Renal cortex interstitium (tissue), 11 donors: ENCODE measurements at regions not wholly inside any gene's neighbourhood (a gene's known extent, or its start where the extent isn't known, plus 50 kb on each side); places are given as distances from the start of the nearest gene placed in this dataset.

Experiments used
- DNase-seq, 11 donors: peaks; one replicate each; pipeline ENCODE4 v3.0.0-alpha.2; 2013; ENCODE audit warnings: low read depth in 9 of 11, low spot score in 4 of 11; ENCODE audit errors: extremely low read depth in 1 of 11

DNA sequence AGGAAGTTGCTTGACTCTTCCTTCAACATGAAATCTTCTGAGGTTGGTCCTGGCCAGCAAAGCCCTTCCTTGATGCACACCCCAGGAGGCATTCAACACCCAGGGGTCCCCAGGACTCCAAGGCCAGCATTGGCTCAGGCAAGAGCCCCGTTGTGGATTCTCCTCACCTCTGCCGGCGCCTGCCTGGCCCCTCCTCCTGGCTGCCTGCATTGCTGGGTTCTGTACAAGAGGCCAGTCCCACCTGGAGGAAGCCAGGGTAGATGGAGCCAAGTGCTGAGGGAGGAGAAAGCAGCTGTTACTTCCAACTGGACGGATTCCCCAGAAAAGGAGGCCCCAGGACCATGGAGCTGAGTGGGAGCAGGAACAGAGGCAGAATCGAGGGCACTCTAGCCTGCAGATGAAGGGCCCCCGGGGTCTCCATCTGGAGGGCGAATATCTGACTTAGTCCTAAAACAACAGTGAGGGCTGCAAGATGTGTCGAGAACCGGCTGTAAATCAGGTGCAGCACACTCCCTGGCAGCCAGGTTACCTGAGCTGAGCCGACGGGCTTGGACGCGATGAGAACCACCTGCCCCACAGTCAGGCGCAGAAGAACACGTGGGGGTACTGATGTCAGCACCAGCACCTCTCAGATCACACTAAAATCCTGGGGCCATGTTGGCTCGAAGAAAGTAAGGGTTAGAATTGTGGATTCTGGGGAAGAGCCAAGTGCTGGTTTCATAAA, 399.6 kb upstream of the SALL3 start:
- no peak for DNase-seq

- DNase-seq, result no peak
Measured at GRCh38 chr18:78580835-78581339, 398.7 kb upstream of the SALL3 start.

GRCh38 chr18:78582181-78582709, 397.4 kb upstream of the SALL3 start:
- no peak for DNase-seq

DNA sequence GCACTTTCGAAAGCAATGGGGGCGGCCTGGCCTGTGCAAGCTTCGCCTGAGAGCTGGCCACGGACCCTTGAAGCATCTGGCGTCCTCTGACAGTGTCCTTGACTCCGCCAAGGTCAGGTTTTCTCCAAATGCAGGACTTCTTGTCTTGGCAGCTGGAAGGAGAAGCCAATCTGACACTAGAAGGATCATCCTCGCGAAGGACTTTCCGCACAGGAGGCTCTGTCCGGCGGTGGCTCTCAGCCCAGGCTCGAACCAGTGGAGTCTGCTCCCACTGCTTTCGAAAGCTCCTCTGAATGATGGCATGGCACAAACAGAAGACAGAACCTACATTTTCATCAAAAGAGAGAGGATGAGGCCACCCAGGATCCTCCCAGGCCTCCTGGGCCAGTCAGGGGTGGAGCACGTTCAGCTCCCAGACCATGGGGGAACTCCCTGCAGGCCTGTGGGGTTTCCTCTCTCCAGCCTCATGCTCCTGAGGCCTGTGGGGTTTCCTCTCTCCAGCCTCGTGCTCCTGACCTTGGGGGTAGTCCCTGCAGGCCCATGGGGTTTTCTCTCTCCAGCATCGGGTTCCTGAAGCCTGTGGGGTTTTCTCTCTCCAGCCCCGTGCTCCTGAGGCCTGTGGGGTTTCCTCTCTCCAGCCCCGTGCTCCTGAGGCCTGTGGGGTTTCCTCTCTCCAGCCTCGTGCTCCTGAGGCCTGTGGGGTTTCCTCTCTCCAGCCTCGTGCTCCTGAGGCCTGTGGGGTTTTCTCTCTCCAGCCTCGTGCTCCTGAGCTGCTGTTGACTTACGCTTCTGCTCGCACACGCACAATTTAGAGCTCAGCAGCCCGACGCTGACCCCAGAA, 396.5 kb upstream of the SALL3 start:
- DNase-seq, result no peak

DNA sequence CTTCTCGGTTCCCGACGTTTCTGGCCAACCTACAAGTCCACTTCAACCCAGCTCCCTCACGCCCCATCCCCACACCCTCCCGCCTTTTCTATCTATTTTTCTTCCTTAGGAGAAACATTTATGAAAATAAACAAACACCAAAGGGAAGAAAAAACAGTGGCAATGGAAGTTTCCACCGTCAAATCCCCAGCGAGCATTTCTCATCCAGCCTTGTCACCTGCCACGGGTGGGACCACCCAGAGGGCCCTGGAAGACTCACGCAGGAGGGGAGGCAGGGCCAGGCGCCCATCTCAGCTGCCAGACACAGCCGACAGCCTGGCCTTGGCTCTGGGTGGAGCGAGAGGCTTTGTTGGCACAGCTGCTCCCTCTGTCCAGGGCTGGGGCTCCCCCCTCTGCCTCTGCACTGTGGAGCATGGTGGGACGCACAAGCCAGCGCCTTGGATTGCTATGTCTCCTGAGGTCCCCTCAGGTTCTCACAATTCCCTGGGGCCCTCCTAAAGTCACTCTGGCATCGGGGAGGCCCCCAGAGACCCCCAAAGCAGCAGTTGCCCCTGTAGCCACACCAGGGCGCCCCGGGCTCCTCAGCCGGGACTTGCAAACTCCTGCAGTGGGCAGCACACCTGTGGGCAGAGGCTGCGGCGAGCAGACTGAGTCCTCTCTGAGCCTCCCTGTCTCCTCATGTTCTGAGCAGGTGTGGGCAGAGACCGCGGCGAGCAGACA, 395.7 kb upstream of the SALL3 start:
- DNase-seq, result no peak

DNA sequence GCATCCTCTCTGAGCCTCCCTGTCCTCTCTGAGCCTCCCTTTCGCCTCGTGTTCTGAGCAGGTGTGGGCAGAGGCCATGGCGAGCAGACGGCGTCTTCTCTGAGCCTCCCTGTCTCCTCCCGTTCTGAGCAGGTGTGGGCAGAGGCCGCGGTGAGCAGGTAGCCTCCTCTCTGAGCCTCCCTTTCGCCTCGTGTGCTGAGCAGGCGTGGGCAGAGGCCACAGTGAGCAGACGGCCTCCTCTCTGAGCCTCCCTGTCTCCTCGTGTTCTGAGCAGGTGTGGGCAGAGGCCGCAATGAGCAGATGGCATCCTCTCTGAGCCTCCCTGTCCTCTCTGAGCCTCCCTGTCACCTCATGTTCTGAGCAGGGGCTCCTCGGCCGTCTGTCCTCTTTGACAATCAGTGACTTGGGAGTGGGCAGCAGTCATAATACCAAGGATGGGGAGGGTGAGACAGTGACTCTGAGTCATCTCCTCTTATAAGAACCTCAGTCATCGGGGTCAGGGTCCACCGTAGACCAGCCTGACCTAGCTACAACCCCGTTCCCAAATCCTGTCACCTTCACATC, 395.1 kb upstream of the SALL3 start:
- DNase-seq, result no peak

DNA sequence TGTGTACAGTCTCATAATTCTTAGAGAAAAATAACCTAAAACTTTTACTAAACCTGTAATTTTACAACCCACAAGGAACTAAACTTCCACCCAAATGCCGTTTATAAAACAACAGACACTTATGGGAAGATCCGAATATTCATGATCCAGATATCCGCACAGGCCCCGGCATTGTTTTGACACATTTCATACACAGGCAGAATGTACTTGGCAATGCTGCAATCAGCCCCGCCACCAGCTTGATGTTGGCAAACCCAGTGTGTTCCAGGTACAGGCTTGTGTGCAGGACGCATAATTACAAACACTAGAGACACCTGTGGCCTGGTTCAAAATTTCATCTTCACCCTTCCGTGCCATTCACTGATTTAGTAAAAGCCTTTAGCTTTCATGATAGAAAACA, 393.0 kb upstream of the SALL3 start:
- no peak for DNase-seq

DNA sequence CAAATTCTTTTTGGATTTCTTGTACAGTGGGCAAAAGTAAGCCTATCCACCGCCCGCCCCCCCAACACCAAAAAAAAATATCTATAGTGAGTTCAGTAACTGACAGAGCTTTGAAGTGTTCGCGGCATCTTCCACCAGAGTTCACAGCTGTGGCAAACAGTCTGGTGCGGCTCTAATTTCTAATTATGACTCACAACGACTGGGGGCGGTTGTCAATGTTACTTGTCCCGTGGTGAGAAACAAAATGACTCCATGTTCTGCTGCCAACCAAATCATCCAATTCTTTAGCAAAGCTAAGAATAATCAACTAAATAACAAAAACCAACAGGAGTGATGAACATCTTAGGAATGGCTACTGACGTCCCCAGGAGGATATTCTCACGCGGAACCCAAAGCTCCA, 392.5 kb upstream of the SALL3 start:
- DNase-seq, result no peak

- no peak for DNase-seq
Measured at GRCh38 chr18:78587626-78588600, 391.7 kb upstream of the SALL3 start.

DNA sequence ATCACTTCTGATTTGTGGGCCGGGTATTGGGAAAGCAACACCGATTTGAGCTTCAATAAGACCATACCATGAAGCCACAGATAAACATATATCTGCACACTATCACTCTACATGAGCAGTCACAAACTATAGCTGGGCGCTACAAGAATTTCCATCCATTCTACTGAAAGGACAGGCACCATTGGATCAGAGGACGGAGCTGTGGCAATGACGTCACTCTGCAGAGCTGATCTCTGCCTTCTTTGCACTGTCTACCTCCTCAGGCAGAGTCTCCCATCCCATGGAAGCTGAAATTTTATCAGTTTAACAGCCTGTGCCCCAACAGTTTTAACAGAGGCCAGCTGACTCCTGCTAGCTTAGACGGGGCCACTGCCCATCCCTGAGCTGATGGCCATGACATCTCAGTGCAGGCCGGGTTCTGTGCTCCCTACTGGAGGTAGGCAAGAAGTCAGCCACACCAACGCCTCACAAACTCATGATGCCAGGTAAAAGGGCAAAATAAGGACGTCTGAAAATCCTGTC, 389.6 kb upstream of the SALL3 start:
- DNase-seq, result no peak

GRCh38 chr18:78595453-78595852, 384.2 kb upstream of the SALL3 start:
- DNase-seq, result no peak

DNA sequence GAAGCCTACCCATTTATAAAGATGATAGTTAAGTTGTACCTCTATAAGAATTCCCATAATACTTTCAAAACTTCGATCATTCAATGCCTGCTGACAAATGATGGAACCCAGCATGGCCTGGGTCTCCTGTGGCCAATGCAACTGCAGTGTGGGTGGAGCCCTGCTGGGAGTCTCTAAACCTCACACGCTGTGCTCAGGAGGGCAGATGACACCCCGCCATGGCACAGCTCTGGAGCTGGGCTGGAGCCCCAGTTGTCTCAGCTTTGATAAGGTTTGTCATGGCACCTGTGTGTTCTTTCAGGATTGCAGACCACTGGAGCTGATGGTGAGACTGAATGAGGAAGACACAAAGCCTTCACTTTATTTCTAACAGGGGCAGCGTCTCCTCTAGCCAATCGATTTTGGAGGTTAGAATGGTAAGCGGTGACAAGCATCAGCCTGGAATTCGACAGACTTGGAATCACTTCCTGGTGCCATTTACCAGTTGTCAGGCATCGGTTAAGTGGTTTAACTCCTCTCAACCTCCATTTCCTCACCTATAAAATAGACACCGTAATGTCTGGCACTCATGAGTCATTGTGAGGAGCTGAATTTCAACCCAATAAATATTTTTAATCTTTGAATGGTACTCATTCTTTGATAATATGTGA, 383.6 kb upstream of the SALL3 start:
- DNase-seq, result no peak

GRCh38 chr18:78596794-78597345, 382.7 kb upstream of the SALL3 start:
- DNase-seq, result no peak

DNA sequence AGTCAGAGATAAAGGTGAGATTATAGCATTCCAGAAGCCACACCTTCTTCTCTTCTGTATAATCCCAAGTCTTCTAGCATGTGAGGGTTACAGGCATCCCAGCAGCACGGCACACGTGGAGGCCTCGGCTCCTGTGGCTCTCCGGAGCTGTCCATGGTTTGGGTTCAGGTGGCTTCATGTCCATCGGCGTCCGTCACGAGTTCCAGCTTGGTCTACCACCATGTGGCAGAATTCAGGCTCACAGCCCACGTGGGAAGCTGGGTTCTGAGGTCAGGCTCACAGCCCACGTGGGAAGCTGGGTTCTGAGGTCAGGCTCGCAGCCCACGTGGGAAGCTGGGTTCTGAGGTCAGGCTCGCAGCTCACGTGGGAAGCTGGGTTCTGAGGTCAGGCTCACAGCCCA, 378.3 kb upstream of the SALL3 start:
- no peak for DNase-seq

DNA sequence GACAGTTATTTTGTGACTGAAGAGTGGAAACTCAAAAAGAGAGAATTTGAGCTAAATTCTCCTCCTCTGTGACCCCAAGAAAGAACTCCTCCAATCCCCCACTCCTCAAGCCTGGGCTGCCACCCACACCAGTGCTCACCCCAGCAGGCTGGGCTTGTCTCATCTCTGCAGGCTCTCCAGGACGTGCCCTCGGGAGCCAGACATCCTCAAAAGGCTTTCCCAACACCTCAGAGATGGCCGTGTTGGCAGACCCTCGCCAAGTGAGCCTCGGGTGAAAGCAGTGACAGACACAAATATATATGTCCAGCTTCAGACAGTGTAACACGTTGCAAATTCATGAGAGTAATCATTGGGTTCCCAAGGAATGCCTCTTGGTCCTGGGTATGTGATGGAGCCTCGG, 377.7 kb upstream of the SALL3 start:
- DNase-seq, result no peak

DNA sequence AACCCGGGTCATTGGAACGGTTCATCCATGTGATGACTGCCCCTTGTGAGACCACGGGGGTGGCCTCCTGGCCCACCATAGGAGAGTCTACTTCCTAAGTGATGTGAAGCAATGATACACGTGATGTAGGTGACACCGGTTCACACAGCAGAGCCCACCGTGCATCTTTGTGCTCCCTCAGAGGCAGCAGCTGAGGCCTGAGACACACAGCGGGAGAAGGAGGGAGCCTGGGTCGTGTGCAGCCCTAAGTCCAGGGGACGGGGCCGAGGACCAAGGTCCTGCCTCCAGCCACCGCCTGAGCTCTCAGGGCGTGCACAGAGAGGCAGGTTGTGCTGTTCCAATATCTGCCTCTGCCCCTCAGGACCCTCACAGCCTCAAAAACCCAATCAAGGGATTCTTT, 377.2 kb upstream of the SALL3 start:
- no peak for DNase-seq
